Fibroblast of mammary gland (primary cell): ENCODE measurements at regions not wholly inside any gene's neighbourhood (a gene's known extent, or its start where the extent isn't known, plus 50 kb on each side); places are given as distances from the start of the nearest gene placed in this dataset.
"Not testable (repeated sequence)": the region's sequence is repeated elsewhere in the genome, so short reads cannot be mapped to it uniquely, and the experiment has no call there.

Experiments
- DNase-seq: peaks from one replicate; pipeline ENCODE4 v3.0.0-alpha.2; 2010; ENCODE audit warnings: low read depth
- H3K4me3 ChIP-seq: 2 replicates; pipeline ENCODE4 v1.5.1; 2011; ENCODE audit warnings: low read depth, mild to moderate bottlenecking, low read length, moderate library complexity; ENCODE audit not compliant: control insufficient read depth
- CTCF ChIP-seq: conservative IDR thresholded peaks from 2 replicates; pipeline ENCODE4 v1.5.1; 2011; ENCODE audit warnings: low read depth, low read length, inconsistent platforms; ENCODE audit not compliant: control insufficient read depth, insufficient read depth

- H3K4me3 ChIP-seq, result no peak overlapping the region
- TF ChIP-seq CTCF, result no peak
- DNase-seq, result no peak
These were observed 146.3 kb downstream of the TXNL1 start for GRCh38 chr18:56492136-56492535.

GRCh38 chr18:56490942-56491341, 147.4 kb downstream of the TXNL1 start:
- no peak for DNase-seq
- TF ChIP-seq CTCF, result no peak
- H3K4me3 ChIP-seq, result no peak overlapping the region

GRCh38 chr18:56489893-56490292, 148.5 kb downstream of the TXNL1 start:
- no peak for TF ChIP-seq CTCF
- DNase-seq, result no peak
- H3K4me3 ChIP-seq, result no peak overlapping the region

GRCh38 chr18:56488739-56489138, 149.7 kb downstream of the TXNL1 start:
- no peak overlapping the region for H3K4me3 ChIP-seq
- TF ChIP-seq CTCF, result no peak
- no peak for DNase-seq

- no peak overlapping the region for H3K4me3 ChIP-seq
- DNase-seq, result no peak
- TF ChIP-seq CTCF, result no peak
These were observed 150.6 kb downstream of the TXNL1 start for GRCh38 chr18:56487801-56488200.

- no peak overlapping the region for H3K4me3 ChIP-seq
- TF ChIP-seq CTCF, result no peak
- no peak for DNase-seq
These were observed 155.0 kb downstream of the TXNL1 start for GRCh38 chr18:56483386-56483785.

- not testable (repeated sequence) for DNase-seq, H3K4me3 ChIP-seq
These were observed 155.6 kb downstream of the TXNL1 start for GRCh38 chr18:56482813-56483212.
